GM19438 (cell line): ENCODE measurements at regions not wholly inside any gene's neighbourhood (a gene's known extent, or its start where the extent isn't known, plus 50 kb on each side); places are given as distances from the start of the nearest gene placed in this dataset.

Source experiments
- ATAC-seq: cut with Tn5 transposase; IDR thresholded peaks from one replicate; pipeline ENCODE4 v1.9.1; 2021; ENCODE audit warnings: low read depth; ENCODE audit not compliant: unreplicated experiment

GRCh38 chr1:221066351-221067001 is 187.2 kb downstream of the HLX start:
- no peak for ATAC-seq

GRCh38 chr1:221067721-221068120 is 188.5 kb downstream of the HLX start:
- no peak for ATAC-seq

- peak; percentile 89 for ATAC-seq
These were observed 190.1 kb downstream of the HLX start for GRCh38 chr1:221069178-221069903.

GRCh38 chr1:221069986-221070385 is 190.7 kb downstream of the HLX start:
- no peak for ATAC-seq

- no peak for ATAC-seq
These were observed 192.5 kb downstream of the HLX start for GRCh38 chr1:221071777-221072176.

- no peak for ATAC-seq
These were observed 193.0 kb downstream of the HLX start for GRCh38 chr1:221072214-221072613.

- ATAC-seq, result peak; percentile 57
These were observed 195.1 kb downstream of the HLX start for GRCh38 chr1:221074332-221074731.

GRCh38 chr1:221075911-221076310 is 196.7 kb downstream of the HLX start:
- ATAC-seq, result no peak

GRCh38 chr1:221076391-221076811 is 197.2 kb downstream of the HLX start:
- no peak for ATAC-seq

GRCh38 chr1:221078260-221078965 is 199.2 kb downstream of the HLX start:
- no peak for ATAC-seq

- no peak for ATAC-seq
These were observed 204.7 kb downstream of the HLX start for GRCh38 chr1:221083902-221084301.

- no peak for ATAC-seq
These were observed 205.4 kb downstream of the HLX start for GRCh38 chr1:221084681-221085080.

GRCh38 chr1:221085701-221086375 is 206.6 kb downstream of the HLX start:
- ATAC-seq, result no peak

- ATAC-seq, result no peak
These were observed 208.7 kb downstream of the HLX start for GRCh38 chr1:221087919-221088318.

- ATAC-seq, result no peak
These were observed 210.0 kb downstream of the HLX start for GRCh38 chr1:221089273-221089672.

- no peak for ATAC-seq
These were observed 210.6 kb downstream of the HLX start for GRCh38 chr1:221089803-221090202.

- ATAC-seq, result no peak
These were observed 214.9 kb downstream of the HLX start for GRCh38 chr1:221093903-221094791.

- no peak for ATAC-seq
These were observed 218.4 kb downstream of the HLX start for GRCh38 chr1:221097479-221098281.
